Panc1 (cell line): ENCODE measurements at regions not wholly inside any gene's neighbourhood (a gene's known extent, or its start where the extent isn't known, plus 50 kb on each side); places are given as distances from the start of the nearest gene placed in this dataset.

ENCODE experiments used
- POLR2AphosphoS5 ChIP-seq: IDR thresholded peaks from 2 replicates; pipeline ENCODE4 v1.6.1; 2012; ENCODE audit warnings: mild to moderate bottlenecking, low read depth, low read length, moderate library complexity
- REST ChIP-seq, 2 experiments: IDR thresholded peaks; 2 replicates each; pipeline ENCODE4 v1.6.1; 2011 to 2012; ENCODE audit warnings: low read depth in 2 of 2, control low read depth in 1 of 2, low read length in 1 of 2, mild to moderate bottlenecking in 1 of 2, moderate library complexity in 1 of 2; ENCODE audit not compliant: insufficient read depth in 1 of 2
- TF ChIP-seq, protein P1 (sequence below): fragments of 450-650 bp; IDR thresholded peaks from 2 replicates; pipeline ENCODE4 v1.5.1; 2017; ENCODE audit warnings: mild to moderate bottlenecking

DNA sequence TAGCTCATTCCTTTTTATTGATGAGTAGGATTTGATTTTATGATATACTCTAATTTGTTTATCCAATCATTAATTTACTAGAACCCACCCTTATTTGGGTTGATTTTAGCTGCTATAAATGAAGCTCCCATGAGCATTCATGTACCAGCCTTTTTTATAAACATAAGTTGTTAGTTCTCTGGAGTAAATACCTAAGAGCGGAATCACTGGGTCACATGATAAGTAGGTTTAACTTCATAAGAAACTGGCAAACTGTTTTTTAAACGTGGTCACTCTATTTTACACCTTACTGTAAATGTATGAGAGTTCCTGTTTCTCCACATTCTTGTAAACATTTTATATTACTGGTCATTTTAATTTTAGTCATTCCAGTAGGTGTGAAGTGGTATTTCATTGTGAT is 364.6 kb downstream of the NPR3 start:
- TF ChIP-seq, protein P1, sequence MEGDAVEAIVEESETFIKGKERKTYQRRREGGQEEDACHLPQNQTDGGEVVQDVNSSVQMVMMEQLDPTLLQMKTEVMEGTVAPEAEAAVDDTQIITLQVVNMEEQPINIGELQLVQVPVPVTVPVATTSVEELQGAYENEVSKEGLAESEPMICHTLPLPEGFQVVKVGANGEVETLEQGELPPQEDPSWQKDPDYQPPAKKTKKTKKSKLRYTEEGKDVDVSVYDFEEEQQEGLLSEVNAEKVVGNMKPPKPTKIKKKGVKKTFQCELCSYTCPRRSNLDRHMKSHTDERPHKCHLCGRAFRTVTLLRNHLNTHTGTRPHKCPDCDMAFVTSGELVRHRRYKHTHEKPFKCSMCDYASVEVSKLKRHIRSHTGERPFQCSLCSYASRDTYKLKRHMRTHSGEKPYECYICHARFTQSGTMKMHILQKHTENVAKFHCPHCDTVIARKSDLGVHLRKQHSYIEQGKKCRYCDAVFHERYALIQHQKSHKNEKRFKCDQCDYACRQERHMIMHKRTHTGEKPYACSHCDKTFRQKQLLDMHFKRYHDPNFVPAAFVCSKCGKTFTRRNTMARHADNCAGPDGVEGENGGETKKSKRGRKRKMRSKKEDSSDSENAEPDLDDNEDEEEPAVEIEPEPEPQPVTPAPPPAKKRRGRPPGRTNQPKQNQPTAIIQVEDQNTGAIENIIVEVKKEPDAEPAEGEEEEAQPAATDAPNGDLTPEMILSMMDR = no peak
- no peak for TF ChIP-seq POLR2AphosphoS5
- TF ChIP-seq REST (IDR thresholded peaks at IDR 0.05; ENCODE audit: insufficient read depth in 1 of 2, low read depth in 2 of 2, low read length in 1 of 2) = no peak
